D721Med (cell line): ENCODE measurements at regions not wholly inside any gene's neighbourhood (a gene's known extent, or its start where the extent isn't known, plus 50 kb on each side); places are given as distances from the start of the nearest gene placed in this dataset.

ENCODE experiments used
- DNase-seq: peaks from one replicate; pipeline ENCODE4 v3.0.0; 2011; ENCODE audit warnings: low spot score; ENCODE audit not compliant: insufficient read length
- FAIRE-seq: peaks from 2 replicates; lab custom pipeline; 2011; peaks lifted over from hg19 to GRCh38; lab: Jason Lieb, UNC
- TF ChIP-seq, protein P1 (sequence below): IDR thresholded peaks from 2 replicates; pipeline ENCODE4 v1.5.1; 2012; ENCODE audit warnings: mild to moderate bottlenecking, control low read depth; ENCODE audit not compliant: insufficient read depth; ENCODE audit errors: missing control alignments

DNA sequence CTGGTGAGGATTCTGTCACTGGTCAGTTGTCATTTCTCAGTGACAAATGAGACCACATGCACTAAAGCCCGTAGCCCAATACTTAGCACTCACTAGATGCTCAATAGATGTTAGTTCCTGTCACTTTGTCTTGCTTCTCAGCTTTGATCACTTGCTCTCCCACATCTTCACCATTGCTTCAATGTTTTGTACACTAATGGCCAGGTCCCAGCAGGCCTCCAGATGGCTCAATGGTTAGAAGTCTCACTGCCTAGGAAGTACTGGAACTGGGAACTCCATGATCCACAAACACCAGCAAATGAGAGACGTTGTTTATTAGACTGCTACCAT is 502.8 kb upstream of the JARID2 start:
- DNase-seq, result no peak
- TF ChIP-seq, protein P1, sequence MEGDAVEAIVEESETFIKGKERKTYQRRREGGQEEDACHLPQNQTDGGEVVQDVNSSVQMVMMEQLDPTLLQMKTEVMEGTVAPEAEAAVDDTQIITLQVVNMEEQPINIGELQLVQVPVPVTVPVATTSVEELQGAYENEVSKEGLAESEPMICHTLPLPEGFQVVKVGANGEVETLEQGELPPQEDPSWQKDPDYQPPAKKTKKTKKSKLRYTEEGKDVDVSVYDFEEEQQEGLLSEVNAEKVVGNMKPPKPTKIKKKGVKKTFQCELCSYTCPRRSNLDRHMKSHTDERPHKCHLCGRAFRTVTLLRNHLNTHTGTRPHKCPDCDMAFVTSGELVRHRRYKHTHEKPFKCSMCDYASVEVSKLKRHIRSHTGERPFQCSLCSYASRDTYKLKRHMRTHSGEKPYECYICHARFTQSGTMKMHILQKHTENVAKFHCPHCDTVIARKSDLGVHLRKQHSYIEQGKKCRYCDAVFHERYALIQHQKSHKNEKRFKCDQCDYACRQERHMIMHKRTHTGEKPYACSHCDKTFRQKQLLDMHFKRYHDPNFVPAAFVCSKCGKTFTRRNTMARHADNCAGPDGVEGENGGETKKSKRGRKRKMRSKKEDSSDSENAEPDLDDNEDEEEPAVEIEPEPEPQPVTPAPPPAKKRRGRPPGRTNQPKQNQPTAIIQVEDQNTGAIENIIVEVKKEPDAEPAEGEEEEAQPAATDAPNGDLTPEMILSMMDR, result no peak
- no peak for FAIRE-seq

DNA sequence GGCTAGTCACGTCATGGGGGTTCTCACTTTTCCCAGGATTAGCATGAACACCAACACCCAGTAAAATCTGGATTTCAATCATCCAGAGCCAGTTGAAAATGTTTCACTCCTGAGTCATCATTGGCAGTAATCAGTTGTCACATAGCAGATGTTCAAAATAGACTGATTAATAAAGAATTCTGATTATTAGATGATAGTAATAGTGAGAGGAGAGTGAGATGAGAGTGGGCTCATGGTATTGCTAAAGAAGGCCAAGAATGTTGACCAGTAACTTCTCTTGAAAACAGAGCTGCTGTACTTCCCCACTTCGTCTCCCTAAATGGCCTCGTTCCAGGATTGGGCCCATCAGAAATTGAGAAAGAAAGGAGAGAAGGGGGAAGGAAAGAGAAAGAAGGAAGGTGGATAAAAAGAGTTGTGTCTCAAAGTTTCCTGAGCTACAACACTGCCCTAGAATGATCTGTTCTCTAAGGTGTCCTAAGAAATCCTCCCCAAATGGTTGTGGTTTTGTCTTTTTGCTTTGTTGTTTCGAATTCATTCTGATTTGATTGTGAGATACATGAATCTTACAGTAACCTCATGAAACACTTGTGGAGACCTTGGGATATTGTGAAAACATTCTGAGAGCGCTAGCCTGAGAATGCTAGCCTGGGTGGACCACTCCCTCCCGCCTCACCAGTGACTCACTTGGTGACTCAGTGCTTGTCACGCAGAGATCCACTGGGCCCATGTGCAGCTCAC is 502.2 kb upstream of the JARID2 start:
- FAIRE-seq (no peak), DNase-seq (no peak)
- TF ChIP-seq, protein P1, result no peak

DNA sequence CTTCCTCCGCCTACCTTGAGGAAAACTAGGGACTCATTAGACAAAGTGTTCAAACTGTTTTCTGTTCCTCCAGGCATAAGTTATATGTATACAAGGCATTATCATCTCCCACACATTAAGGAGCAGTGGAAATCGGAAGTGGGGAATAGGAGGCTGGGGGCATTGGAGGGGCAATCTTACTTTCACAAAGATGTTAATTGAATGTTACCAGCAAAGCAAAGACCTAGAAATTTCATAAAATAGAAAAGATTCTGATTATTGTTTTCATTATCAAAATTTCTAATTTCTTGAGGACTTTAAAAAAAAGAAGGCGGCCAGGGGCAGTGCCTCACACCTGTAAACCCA is 501.7 kb upstream of the JARID2 start:
- FAIRE-seq (no peak), DNase-seq (no peak)
- TF ChIP-seq, protein P1, result no peak

DNA sequence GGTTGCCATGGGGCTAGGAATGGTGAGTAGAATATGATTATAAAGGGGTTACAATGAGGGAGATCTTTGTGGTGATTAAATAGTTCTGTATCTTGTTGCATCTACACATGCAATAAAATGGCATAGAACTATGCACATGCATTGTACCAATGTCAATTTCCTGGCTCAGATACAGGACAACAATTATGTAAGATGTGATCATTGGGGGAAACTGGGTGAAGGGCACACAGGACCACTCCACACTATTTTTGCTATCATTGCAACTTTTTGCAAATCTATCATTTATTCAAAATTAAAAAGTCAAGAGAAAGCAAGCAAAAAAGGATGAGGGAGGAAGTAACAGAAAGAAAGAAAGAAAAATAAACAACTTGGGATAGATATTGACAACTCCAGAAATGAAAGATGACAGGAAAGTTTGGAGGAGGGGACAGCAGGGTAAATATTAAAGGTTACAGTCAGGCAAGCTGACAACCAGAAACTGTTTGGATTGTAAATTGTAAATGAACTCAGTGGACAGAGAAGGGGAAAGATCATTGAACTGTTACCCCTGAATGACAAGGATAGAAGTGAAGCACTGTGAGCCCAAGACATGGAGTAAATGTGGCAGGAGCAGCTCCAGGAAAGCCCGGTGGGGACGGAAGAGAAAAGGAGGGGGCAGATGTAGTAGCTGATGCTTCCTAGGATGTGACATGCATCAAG is 499.6 kb upstream of the JARID2 start:
- FAIRE-seq (no peak), DNase-seq (no peak)
- TF ChIP-seq, protein P1, result no peak

DNA sequence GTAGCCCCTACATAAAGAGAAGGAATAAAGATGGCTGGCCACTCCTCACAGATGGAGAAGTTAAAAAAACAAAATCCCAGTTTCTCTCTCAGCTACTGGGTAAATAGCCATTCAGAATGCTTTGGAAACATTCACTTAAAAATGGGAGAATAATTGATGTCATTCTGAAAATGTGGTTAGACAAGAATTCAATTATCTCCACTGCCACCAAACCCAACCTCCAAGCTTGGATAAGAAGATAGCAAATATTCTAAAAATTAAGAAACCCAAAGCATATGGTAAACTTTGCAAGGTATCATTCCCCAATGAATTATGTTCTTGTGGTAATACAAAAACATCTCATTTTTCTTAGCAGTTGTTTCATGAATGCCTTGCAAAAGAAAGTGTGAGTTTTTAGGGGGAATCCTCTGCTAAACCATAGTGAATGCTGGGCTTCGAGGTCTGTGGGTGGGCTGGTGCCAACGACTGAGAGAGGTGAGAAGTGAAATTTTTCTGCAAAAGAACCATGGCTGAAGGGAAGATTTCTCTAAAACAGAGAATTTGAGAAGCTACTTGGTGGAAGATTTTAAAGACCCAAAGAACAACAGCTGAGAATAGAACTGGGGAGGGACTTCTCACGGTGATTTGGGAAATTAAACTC is 497.9 kb upstream of the JARID2 start:
- TF ChIP-seq, protein P1, result no peak
- FAIRE-seq, result no peak

DNA sequence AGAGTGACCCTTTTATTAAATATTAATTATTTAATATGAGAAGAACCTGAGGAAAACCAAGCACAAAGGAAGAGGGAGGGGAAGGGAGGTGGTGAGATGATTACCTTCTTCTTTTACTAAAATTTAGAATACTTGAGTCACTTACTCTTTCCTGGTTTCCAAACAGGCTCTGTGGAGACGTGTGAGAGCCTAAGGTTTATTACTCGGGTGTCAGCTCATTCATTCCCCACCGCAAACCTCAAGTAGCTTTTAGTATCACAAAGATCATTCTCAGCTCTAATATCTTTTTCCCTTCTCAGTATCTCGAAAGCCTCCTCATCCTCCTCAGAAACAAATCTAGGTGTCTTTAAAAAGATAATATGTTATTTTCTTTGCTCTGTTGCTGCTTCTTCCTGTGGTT is 497.2 kb upstream of the JARID2 start:
- FAIRE-seq (no peak), DNase-seq (no peak)
- TF ChIP-seq, protein P1, result no peak

More for the DNA sequence above, 497.9 kb upstream of the JARID2 start:
- no peak for DNase-seq
